IMR-90 (cell line): ENCODE measurements at regions not wholly inside any gene's neighbourhood (a gene's known extent, or its start where the extent isn't known, plus 50 kb on each side); places are given as distances from the start of the nearest gene placed in this dataset.

ENCODE experiments used
- BHLHE40 ChIP-seq: fragments of 150-350 bp; IDR thresholded peaks from 2 replicates; pipeline ENCODE4 v1.6.1; 2016; ENCODE audit warnings: mild to moderate bottlenecking, low read depth, low read length
- FOS ChIP-seq: fragments of 150-350 bp; IDR thresholded peaks from 2 replicates; pipeline ENCODE4 v1.6.1; 2016; ENCODE audit warnings: low read depth, low read length
- POLR2A ChIP-seq: IDR thresholded peaks from 2 replicates; pipeline ENCODE4 v1.6.1; 2012; ENCODE audit warnings: mild to moderate bottlenecking, low read depth, low read length
- RAD21 ChIP-seq: IDR thresholded peaks from 2 replicates; pipeline ENCODE4 v1.6.1; 2012; ENCODE audit warnings: low read length, improper control_type of control experiment
- RFX5 ChIP-seq: IDR thresholded peaks from 2 replicates; pipeline ENCODE4 v1.8.0; 2012; ENCODE audit warnings: low read depth, mild to moderate bottlenecking, low read length, moderate library complexity
- TF ChIP-seq, protein P1 (sequence below): conservative IDR thresholded peaks from 2 replicates; pipeline ENCODE4 v1.5.1; 2012; ENCODE audit warnings: mild to moderate bottlenecking, low read depth, low read length, improper control_type of control experiment
- TF ChIP-seq, protein P2 (sequence below): fragments of 150-350 bp; IDR thresholded peaks from 2 replicates; pipeline ENCODE4 v1.6.1; 2017; ENCODE audit warnings: mild to moderate bottlenecking, antibody characterized with exemption, low read length, low read depth
- TF ChIP-seq, protein P3 (sequence below): fragments of 150-350 bp; IDR thresholded peaks from 2 replicates; pipeline ENCODE4 v1.6.1; 2016; ENCODE audit warnings: low read depth, mild to moderate bottlenecking, low read length, moderate library complexity, borderline replicate concordance

DNA sequence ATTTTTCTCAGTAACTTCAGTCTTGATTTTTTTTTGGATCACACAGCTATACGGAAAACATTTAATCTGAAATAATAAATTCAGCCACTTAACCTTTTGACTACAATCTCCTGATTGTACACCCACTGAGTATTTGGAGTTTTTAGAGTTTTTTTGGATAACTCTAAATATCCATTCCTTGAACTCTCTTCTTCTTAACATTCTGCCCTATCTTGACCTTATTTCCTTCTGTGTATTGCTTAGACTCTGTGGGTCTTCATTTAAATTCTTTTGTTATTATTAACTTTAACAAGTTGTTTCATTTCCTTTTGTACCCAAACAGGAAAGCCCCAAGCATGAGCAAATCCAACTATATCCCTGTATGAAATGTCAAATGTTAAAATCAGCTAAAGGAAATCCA is 170.2 kb upstream of the PTCHD4 start:
- TF ChIP-seq FOS (no peak), POLR2A (no peak), RFX5 (no peak), RAD21 (no peak), BHLHE40 (no peak)
- TF ChIP-seq, protein P1, sequence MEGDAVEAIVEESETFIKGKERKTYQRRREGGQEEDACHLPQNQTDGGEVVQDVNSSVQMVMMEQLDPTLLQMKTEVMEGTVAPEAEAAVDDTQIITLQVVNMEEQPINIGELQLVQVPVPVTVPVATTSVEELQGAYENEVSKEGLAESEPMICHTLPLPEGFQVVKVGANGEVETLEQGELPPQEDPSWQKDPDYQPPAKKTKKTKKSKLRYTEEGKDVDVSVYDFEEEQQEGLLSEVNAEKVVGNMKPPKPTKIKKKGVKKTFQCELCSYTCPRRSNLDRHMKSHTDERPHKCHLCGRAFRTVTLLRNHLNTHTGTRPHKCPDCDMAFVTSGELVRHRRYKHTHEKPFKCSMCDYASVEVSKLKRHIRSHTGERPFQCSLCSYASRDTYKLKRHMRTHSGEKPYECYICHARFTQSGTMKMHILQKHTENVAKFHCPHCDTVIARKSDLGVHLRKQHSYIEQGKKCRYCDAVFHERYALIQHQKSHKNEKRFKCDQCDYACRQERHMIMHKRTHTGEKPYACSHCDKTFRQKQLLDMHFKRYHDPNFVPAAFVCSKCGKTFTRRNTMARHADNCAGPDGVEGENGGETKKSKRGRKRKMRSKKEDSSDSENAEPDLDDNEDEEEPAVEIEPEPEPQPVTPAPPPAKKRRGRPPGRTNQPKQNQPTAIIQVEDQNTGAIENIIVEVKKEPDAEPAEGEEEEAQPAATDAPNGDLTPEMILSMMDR = no peak
- TF ChIP-seq, protein P2, sequence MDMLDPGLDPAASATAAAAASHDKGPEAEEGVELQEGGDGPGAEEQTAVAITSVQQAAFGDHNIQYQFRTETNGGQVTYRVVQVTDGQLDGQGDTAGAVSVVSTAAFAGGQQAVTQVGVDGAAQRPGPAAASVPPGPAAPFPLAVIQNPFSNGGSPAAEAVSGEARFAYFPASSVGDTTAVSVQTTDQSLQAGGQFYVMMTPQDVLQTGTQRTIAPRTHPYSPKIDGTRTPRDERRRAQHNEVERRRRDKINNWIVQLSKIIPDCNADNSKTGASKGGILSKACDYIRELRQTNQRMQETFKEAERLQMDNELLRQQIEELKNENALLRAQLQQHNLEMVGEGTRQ = no peak
- TF ChIP-seq, protein P3, sequence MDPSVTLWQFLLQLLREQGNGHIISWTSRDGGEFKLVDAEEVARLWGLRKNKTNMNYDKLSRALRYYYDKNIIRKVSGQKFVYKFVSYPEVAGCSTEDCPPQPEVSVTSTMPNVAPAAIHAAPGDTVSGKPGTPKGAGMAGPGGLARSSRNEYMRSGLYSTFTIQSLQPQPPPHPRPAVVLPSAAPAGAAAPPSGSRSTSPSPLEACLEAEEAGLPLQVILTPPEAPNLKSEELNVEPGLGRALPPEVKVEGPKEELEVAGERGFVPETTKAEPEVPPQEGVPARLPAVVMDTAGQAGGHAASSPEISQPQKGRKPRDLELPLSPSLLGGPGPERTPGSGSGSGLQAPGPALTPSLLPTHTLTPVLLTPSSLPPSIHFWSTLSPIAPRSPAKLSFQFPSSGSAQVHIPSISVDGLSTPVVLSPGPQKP = no peak
